ENCODE measurements at regions not wholly inside any gene's neighbourhood (a gene's known extent, or its start where the extent isn't known, plus 50 kb on each side); places are given as distances from the start of the nearest gene placed in this dataset.

- no peak for DNase-seq
- H3K9me2 ChIP-seq (replicated peaks; ENCODE audit: low read length) = no peaks in the 10 kb centered on the region
These were observed 537.4 kb upstream of the PFKP start for GRCh38 chr10:2529945-2530344.

DNA sequence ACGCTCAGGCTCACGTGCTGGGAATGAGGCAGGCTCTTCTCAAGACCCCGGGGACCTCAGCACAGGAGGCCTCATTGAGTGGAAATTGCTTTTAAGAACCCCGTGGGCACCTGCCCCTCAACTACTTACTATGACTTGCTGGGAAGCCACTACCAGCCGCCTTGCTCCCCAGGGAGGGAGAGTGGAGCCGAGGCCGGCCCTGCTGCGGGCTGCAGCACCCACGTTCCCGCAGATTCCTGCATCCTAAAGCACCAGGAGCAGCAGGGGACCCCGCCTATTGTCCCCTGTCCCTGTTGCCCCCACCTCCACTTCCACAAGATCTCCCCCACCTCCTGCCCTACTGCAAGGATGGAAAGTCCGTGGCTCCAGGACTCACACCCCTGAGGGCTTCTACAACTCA is 541.6 kb upstream of the PFKP start:
- Histone ChIP-seq H3K79me2 (ENCODE audit: low read length) (no peaks in the 10 kb centered on the region), H3K27me3 (ENCODE audit: low read length) (no peaks in the 10 kb centered on the region), H3K4me1 (ENCODE audit: insufficient read depth, low read length) (no peaks in the 10 kb centered on the region), H3K9me2 (replicated peaks; ENCODE audit: low read length) (no peaks in the 10 kb centered on the region), H3K9ac (ENCODE audit: low read length) (no peak overlapping the region), H3K4me3 (ENCODE audit: low read length) (no peak overlapping the region), H2AFZ (ENCODE audit: low read length) (no peak overlapping the region), H3K27ac (ENCODE audit: low read length) (no peak overlapping the region), H3F3A (ENCODE audit: low read length, unreplicated experiment) (no peaks in the 10 kb centered on the region), H3K36me3 (ENCODE audit: low read depth, low read length) (no peaks in the 10 kb centered on the region), H3K9me3 (ENCODE audit: low read length) (no peaks in the 10 kb centered on the region), H3K4me2 (ENCODE audit: low read length) (no peak overlapping the region), H4K20me1 (ENCODE audit: low read length) (no peaks in the 10 kb centered on the region)
- ATAC-seq = no peak
- ChIA-PET POLR2A (ENCODE audit: unreplicated experiment) (no interaction called here), CTCF (no interaction called here)
- no TSS peak for BruUV-seq (replicated peaks)
- no peak for DNase-seq
- intact Hi-C loops (cut with micrococcal nuclease) = no loop called here
- TF ChIP-seq CTCF (conservative IDR thresholded peaks at IDR 0.05; ENCODE audit: low read depth, low read length) (no peak), EZH2phosphoT487 (IDR thresholded peaks at IDR 0.05; ENCODE audit: borderline replicate concordance, low read length) (no peak), EZH2 (IDR thresholded peaks at IDR 0.05; ENCODE audit: low read length, unreplicated experiment) (no peak)

More at GRCh38 chr10:2529945-2530344, 537.4 kb upstream of the PFKP start:
- Histone ChIP-seq H3K9me3 (ENCODE audit: low read length) (no peaks in the 10 kb centered on the region), H3K9ac (ENCODE audit: low read length) (no peak overlapping the region), H3K4me3 (ENCODE audit: low read length) (no peak overlapping the region), H3K79me2 (ENCODE audit: low read length) (no peaks in the 10 kb centered on the region), H3K27ac (ENCODE audit: low read length) (no peak overlapping the region), H4K20me1 (ENCODE audit: low read length) (no peaks in the 10 kb centered on the region), H3K4me1 (ENCODE audit: insufficient read depth, low read length) (no peaks in the 10 kb centered on the region), H3K27me3 (ENCODE audit: low read length) (no peaks in the 10 kb centered on the region), H3K4me2 (ENCODE audit: low read length) (no peak overlapping the region), H3K36me3 (ENCODE audit: low read depth, low read length) (no peaks in the 10 kb centered on the region), H3F3A (ENCODE audit: low read length, unreplicated experiment) (no peaks in the 10 kb centered on the region), H2AFZ (ENCODE audit: low read length) (no peak overlapping the region)
- ATAC-seq = no peak
- intact Hi-C loops (cut with micrococcal nuclease) = no loop called here
- no TSS peak for BruUV-seq (replicated peaks)
- TF ChIP-seq EZH2phosphoT487 (IDR thresholded peaks at IDR 0.05; ENCODE audit: borderline replicate concordance, low read length) = no peak
- TF ChIP-seq EZH2 (IDR thresholded peaks at IDR 0.05; ENCODE audit: low read length, unreplicated experiment) = no peak
- TF ChIP-seq CTCF (conservative IDR thresholded peaks at IDR 0.05; ENCODE audit: low read depth, low read length) = no peak
- CTCF ChIA-PET = no interaction called here
- POLR2A ChIA-PET (ENCODE audit: unreplicated experiment) = no interaction called here

GRCh38 chr10:2519139-2519538 is 548.2 kb upstream of the PFKP start:
- Histone ChIP-seq H3K36me3 (ENCODE audit: low read depth, low read length) (no peaks in the 10 kb centered on the region), H3K4me2 (ENCODE audit: low read length) (no peak overlapping the region), H3K9me2 (replicated peaks; ENCODE audit: low read length) (no peaks in the 10 kb centered on the region), H3K9me3 (ENCODE audit: low read length) (no peaks in the 10 kb centered on the region), H3F3A (ENCODE audit: low read length, unreplicated experiment) (no peaks in the 10 kb centered on the region), H4K20me1 (ENCODE audit: low read length) (no peaks in the 10 kb centered on the region), H3K4me3 (ENCODE audit: low read length) (no peak overlapping the region), H3K27me3 (ENCODE audit: low read length) (no peaks in the 10 kb centered on the region), H3K79me2 (ENCODE audit: low read length) (no peaks in the 10 kb centered on the region), H3K9ac (ENCODE audit: low read length) (no peak overlapping the region), H3K27ac (ENCODE audit: low read length) (no peak overlapping the region), H3K4me1 (ENCODE audit: insufficient read depth, low read length) (no peaks in the 10 kb centered on the region), H2AFZ (ENCODE audit: low read length) (no peak overlapping the region)
- ChIA-PET POLR2A (ENCODE audit: unreplicated experiment) (no interaction called here), CTCF (no interaction called here)
- TF ChIP-seq EZH2phosphoT487 (IDR thresholded peaks at IDR 0.05; ENCODE audit: borderline replicate concordance, low read length) = no peak
- TF ChIP-seq EZH2 (IDR thresholded peaks at IDR 0.05; ENCODE audit: low read length, unreplicated experiment) = no peak
- no peak for TF ChIP-seq CTCF (conservative IDR thresholded peaks at IDR 0.05; ENCODE audit: low read depth, low read length)
- BruUV-seq (replicated peaks) = no TSS peak
- DNase-seq = no peak
- intact Hi-C loops (cut with micrococcal nuclease) = no loop called here
- ATAC-seq = no peak

Data from PC-3 (cell line).